PC-9 (cell line): ENCODE measurements at regions not wholly inside any gene's neighbourhood (a gene's known extent, or its start where the extent isn't known, plus 50 kb on each side); places are given as distances from the start of the nearest gene placed in this dataset.

Experiments used
- BruUV-seq: library from RNA; stranded (reverse); fragments of 400-500 nt; replicated peaks from 2 replicates; lab custom pipeline; 2021; lab: Mats Ljungman, UMichigan
- CTCF ChIA-PET: fragments of 300-600 bp; sonication (Branson Sonifier 250); formaldehyde crosslinking; loops from one replicate; lab custom pipeline; 2022; ENCODE audit warnings: antibody characterized with exemption; lab: Charles Lee
- POLR2A ChIA-PET: fragments of 300-600 bp; sonication (Branson Sonifier 250); formaldehyde crosslinking; loops from one replicate; lab custom pipeline; 2022; ENCODE audit warnings: antibody characterized with exemption; ENCODE audit not compliant: unreplicated experiment; lab: Charles Lee
- DNase-seq, 2 experiments: peaks; one replicate each; pipeline versions ENCODE4 v3.0.0 to v3.0.0-alpha.2; 2015 to 2022; ENCODE audit warnings: mixed read lengths in 1 of 2
- H2AFZ ChIP-seq: fragments of 200-600 bp; sonication (generic); 2 replicates; pipeline ENCODE4 v1.8.1; 2017; ENCODE audit warnings: antibody characterized with exemption
- H3F3A ChIP-seq: fragments of 200-600 bp; sonication (generic); 2 replicates; pipeline ENCODE4 v1.8.1; 2017; ENCODE audit warnings: antibody characterized with exemption, mild to moderate bottlenecking, low read depth; ENCODE audit not compliant: insufficient read depth
- H3K27ac ChIP-seq: fragments of 200-600 bp; sonication (generic); 2 replicates; pipeline ENCODE4 v1.6.1; 2016; ENCODE audit warnings: mixed run types
- H3K27me3 ChIP-seq: fragments of 200-600 bp; sonication (generic); 2 replicates; pipeline ENCODE4 v1.6.1; 2016; ENCODE audit warnings: low read depth, mixed run types; ENCODE audit not compliant: insufficient read depth
- H3K36me3 ChIP-seq: fragments of 200-600 bp; sonication (generic); 2 replicates; pipeline ENCODE4 v1.6.1; 2016; ENCODE audit warnings: low read depth, mixed run types
- H3K4me1 ChIP-seq: fragments of 200-600 bp; sonication (generic); replicated peaks from 2 replicates; pipeline ENCODE4 v1.6.1; 2016; ENCODE audit warnings: mixed run types; ENCODE audit not compliant: insufficient read depth
- H3K4me2 ChIP-seq: fragments of 200-600 bp; sonication (generic); 2 replicates; pipeline ENCODE4 v1.6.1; 2017; ENCODE audit warnings: mixed run types
- H3K4me3 ChIP-seq: fragments of 200-600 bp; sonication (generic); 2 replicates; pipeline ENCODE4 v1.6.1; 2016; ENCODE audit warnings: mixed run types
- H3K79me2 ChIP-seq: fragments of 200-600 bp; sonication (generic); 2 replicates; pipeline ENCODE4 v1.6.1; 2017; ENCODE audit warnings: low read depth, mixed run types
- H3K9me2 ChIP-seq: fragments of 200-600 bp; sonication (generic); 2 replicates; pipeline ENCODE4 v1.8.1; 2017; ENCODE audit warnings: mild to moderate bottlenecking; ENCODE audit not compliant: insufficient read depth
- H3K9me3 ChIP-seq: fragments of 200-600 bp; sonication (generic); 2 replicates; pipeline ENCODE4 v1.8.1; 2016; ENCODE audit warnings: low read depth; ENCODE audit not compliant: insufficient read depth
- H4K20me1 ChIP-seq: fragments of 200-600 bp; sonication (generic); 2 replicates; pipeline ENCODE4 v1.8.1; 2017; ENCODE audit not compliant: insufficient read depth
- CTCF ChIP-seq: fragments of 200-600 bp; sonication (generic); conservative IDR thresholded peaks from 2 replicates; pipeline ENCODE4 v1.6.1; 2017; ENCODE audit warnings: mixed run types, antibody characterized with exemption, mild to moderate bottlenecking, moderate library complexity
- EZH2 ChIP-seq: fragments of 200-600 bp; sonication (generic); IDR thresholded peaks from 2 replicates; pipeline ENCODE4 v1.8.0; 2017; ENCODE audit warnings: antibody characterized with exemption, low read depth
- intact Hi-C: fragments of 100-400 bp; cut with micrococcal nuclease; formaldehyde crosslinking; loops from one replicate; pipeline ENCODE4 v1.10.0; 2022; ENCODE audit not compliant: unreplicated experiment

GRCh38 chr7:84614821-84615501 lies 420.4 kb upstream of the SEMA3A start:
- H3K4me3 ChIP-seq: no peak overlapping the region
- no peaks in the 10 kb centered on the region for H3K9me2 ChIP-seq
- DNase-seq: no peak
- H3K27me3 ChIP-seq: no peaks in the 10 kb centered on the region
- no peak overlapping the region for H3K27ac ChIP-seq
- intact Hi-C loops: no loop called here
- no peaks in the 10 kb centered on the region for H3F3A ChIP-seq
- no peaks in the 10 kb centered on the region for H3K4me1 ChIP-seq
- H2AFZ ChIP-seq: no peak overlapping the region
- no TSS peak for BruUV-seq
- no peaks in the 10 kb centered on the region for H4K20me1 ChIP-seq
- no peaks in the 10 kb centered on the region for H3K36me3 ChIP-seq
- no peaks in the 10 kb centered on the region for H3K79me2 ChIP-seq
- no peaks in the 10 kb centered on the region; the same call in 1 of the 2 replicates for H3K9me3 ChIP-seq
- TF ChIP-seq EZH2 (no peak), CTCF (no peak)
- no peak overlapping the region for H3K4me2 ChIP-seq
- ChIA-PET CTCF (no interaction called here), POLR2A (no interaction called here)

DNA sequence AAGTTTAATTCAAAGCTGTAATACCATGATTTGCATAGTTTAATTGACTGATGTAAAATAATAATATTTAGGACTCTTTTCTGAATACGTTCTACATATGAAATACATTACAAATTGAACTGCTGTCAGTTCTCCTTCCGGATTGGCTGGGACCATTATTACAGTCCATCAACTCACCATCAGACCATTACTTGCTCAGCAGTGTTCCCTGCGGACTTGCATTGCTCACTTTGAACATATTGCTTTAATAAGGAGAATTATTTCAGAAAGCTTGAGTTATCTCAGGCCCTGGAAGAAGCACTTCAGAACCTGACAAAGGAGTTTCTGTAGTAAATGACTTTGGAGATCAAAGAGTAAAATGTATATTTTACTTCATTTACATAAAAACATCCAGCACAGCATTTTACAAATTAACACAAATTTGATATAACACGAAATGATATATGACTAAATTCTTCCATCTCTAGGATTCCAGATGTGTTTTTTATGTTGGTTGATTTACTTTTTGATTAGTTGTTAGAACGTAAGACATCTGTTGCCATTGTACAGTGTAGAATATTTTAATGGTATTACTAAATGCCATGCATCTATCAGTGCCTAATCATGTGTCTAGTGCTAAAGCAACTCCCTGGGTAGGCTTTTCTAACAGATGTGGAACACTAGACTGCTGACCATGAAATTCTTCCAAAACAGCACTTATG lies 418.5 kb upstream of the SEMA3A start:
- ChIA-PET POLR2A (interaction anchor here (0.6 kb wide), 1 partner anchor 276 kb away, joined by 3 read pairs; no protein-coding TSS in a partner anchor), CTCF (no interaction called here)
- no peak overlapping the region for H3K4me2 ChIP-seq
- no peak for TF ChIP-seq CTCF
- no peak for TF ChIP-seq EZH2
- H3K4me3 ChIP-seq: no peak overlapping the region
- H3K27ac ChIP-seq: no peak overlapping the region
- H2AFZ ChIP-seq: no peak overlapping the region
- no peaks in the 10 kb centered on the region for H4K20me1 ChIP-seq
- no peaks in the 10 kb centered on the region for H3K4me1 ChIP-seq
- no TSS peak for BruUV-seq
- H3K36me3 ChIP-seq: no peaks in the 10 kb centered on the region
- DNase-seq: no peak
- no peaks in the 10 kb centered on the region for H3F3A ChIP-seq
- no peaks in the 10 kb centered on the region for H3K27me3 ChIP-seq
- H3K9me3 ChIP-seq: no peaks in the 10 kb centered on the region; the same call in 1 of the 2 replicates
- no peaks in the 10 kb centered on the region for H3K79me2 ChIP-seq
- intact Hi-C loops: no loop called here
- no peaks in the 10 kb centered on the region for H3K9me2 ChIP-seq

GRCh38 chr7:84611391-84611790 lies 416.8 kb upstream of the SEMA3A start:
- Histone ChIP-seq H3K27ac (no peak overlapping the region), H2AFZ (no peak overlapping the region), H3K9me2 (no peaks in the 10 kb centered on the region), H3K4me3 (no peak overlapping the region), H3K79me2 (no peaks in the 10 kb centered on the region), H3K9me3 (no peaks in the 10 kb centered on the region; the same call in 1 of the 2 replicates), H3K4me2 (no peak overlapping the region), H3K27me3 (no peaks in the 10 kb centered on the region), H3F3A (no peaks in the 10 kb centered on the region), H4K20me1 (no peaks in the 10 kb centered on the region), H3K36me3 (no peaks in the 10 kb centered on the region), H3K4me1 (no peaks in the 10 kb centered on the region)
- no TSS peak for BruUV-seq
- CTCF ChIA-PET: no interaction called here
- POLR2A ChIA-PET: no interaction called here
- TF ChIP-seq CTCF (no peak), EZH2 (no peak)
- intact Hi-C loops: no loop called here
- no peak for DNase-seq
